Left ventricle myocardium inferior (tissue), 1 donor: ENCODE measurements at regions not wholly inside any gene's neighbourhood (a gene's known extent, or its start where the extent isn't known, plus 50 kb on each side); places are given as distances from the start of the nearest gene placed in this dataset.

Source experiments
- DNase-seq: peaks from one replicate; pipeline ENCODE4 v3.0.0-alpha.2; 2020
- H3K27ac ChIP-seq: fragments of 200-600 bp; replicated peaks from 2 replicates; pipeline ENCODE4 v1.8.0; 2021
- H3K27me3 ChIP-seq: fragments of 200-600 bp; 2 replicates; pipeline ENCODE4 v1.8.0; 2021; ENCODE audit warnings: low read depth
- H3K36me3 ChIP-seq: fragments of 200-600 bp; 2 replicates; pipeline ENCODE4 v1.8.0; 2021
- H3K4me1 ChIP-seq: fragments of 200-600 bp; 2 replicates; pipeline ENCODE4 v1.8.0; 2021
- H3K4me3 ChIP-seq: fragments of 200-600 bp; 2 replicates; pipeline ENCODE4 v1.8.0; 2021; ENCODE audit warnings: mild to moderate bottlenecking, moderate library complexity
- H3K9me3 ChIP-seq: fragments of 200-600 bp; replicated peaks from 2 replicates; pipeline ENCODE4 v1.8.0; 2021
- intact Hi-C: fragments of 100-400 bp; cut with micrococcal nuclease; formaldehyde crosslinking; loops from one replicate; pipeline ENCODE4 v1.11.0; 2022
- TF ChIP-seq, protein P1 (sequence below): fragments of 200-600 bp; IDR thresholded peaks from 2 replicates; pipeline ENCODE4 v1.8.0; 2021; ENCODE audit warnings: antibody characterized with exemption, mild to moderate bottlenecking, borderline replicate concordance
- donor health status: DM: no; HTN: yes; CAD: no; lungs with severe emphysema.

DNA sequence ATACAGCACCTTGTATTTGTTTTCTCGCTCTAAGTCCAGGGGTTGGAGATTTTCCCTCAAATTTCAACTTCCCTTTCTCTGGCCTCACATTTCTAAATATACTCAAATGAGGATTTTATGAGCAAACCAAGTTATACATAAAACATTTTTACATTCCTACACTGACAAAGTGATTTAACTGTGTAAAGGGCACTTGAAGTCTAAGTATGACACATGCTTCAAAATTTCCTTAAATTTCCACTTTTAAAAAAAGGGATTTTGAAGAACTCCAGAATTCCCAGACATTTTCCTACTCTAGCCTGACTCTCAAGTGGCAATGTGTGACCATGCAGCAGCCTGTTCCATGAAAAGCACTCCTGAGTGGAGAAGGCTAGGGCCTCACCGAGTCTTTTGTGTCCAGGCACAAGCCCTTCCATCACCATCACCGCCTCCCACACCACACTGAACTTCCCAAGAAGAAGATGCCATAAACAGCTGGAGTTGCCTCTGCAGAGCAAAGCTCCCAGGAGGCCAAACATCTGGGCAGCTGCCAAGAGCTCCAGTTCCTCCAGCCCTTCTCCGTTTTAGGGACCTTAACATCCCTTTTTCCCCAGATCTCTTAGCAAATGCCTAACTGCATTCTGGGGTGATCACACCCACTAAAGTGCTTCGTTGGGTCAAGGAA is 68.9 kb downstream of the NCR2 start:
- Histone ChIP-seq H3K27ac (no peak overlapping the region), H3K9me3 (peaks cover 13% of the 10 kb centered on the region), H3K27me3 (peaks cover 81% of the 10 kb centered on the region), H3K36me3 (no peaks in the 10 kb centered on the region), H3K4me3 (no peak overlapping the region), H3K4me1 (peaks cover 5% of the 10 kb centered on the region)
- DNase-seq: no peak
- intact Hi-C loops: no loop called here
- TF ChIP-seq, protein P1, sequence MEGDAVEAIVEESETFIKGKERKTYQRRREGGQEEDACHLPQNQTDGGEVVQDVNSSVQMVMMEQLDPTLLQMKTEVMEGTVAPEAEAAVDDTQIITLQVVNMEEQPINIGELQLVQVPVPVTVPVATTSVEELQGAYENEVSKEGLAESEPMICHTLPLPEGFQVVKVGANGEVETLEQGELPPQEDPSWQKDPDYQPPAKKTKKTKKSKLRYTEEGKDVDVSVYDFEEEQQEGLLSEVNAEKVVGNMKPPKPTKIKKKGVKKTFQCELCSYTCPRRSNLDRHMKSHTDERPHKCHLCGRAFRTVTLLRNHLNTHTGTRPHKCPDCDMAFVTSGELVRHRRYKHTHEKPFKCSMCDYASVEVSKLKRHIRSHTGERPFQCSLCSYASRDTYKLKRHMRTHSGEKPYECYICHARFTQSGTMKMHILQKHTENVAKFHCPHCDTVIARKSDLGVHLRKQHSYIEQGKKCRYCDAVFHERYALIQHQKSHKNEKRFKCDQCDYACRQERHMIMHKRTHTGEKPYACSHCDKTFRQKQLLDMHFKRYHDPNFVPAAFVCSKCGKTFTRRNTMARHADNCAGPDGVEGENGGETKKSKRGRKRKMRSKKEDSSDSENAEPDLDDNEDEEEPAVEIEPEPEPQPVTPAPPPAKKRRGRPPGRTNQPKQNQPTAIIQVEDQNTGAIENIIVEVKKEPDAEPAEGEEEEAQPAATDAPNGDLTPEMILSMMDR: no peak

DNA sequence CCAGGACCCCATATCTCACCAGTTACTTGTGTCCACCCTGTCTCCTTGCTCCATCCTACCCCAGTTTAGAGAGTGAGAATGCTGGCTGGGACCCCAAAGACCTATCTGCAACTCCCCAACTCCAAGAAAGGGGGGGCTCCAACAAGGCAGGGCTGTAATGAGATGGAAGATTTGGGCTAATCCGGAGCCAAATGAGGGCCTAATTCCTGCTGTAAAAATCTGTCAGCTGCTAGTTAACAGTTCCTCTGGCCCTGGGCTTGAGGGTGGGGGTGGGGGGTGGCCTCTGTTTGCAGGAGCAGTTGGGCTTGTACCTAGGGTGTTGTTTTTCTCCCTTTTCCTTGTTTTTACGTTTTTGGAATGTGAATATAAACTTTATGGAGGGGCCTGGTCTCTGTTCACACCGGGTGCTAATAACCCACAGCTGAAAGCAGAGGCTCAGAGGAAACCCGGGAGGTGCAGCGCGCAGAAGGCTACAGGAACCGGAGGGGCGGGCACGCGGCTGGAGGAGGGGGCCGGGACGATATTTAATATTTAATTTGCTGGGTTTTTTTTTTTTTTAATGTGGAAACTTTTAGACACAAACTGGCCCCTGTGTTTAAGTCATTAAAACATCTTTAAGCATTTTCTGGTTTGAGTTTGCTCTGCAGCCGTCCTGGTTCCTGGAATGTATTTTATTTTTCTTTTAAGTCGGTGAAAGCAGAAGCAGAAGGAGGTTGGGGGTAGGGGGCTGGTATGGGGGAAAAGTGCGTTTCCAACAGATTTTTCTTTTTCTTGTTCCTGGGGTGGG is 70.7 kb downstream of the NCR2 start:
- TF ChIP-seq, protein P1: no peak
- intact Hi-C loops: no loop called here
- Histone ChIP-seq H3K27me3 (peaks cover 85% of the 10 kb centered on the region), H3K4me1 (peaks cover 5% of the 10 kb centered on the region), H3K36me3 (no peaks in the 10 kb centered on the region), H3K9me3 (peaks cover 10% of the 10 kb centered on the region), H3K27ac (no peak overlapping the region), H3K4me3 (no peak overlapping the region)
- DNase-seq: no peak

DNA sequence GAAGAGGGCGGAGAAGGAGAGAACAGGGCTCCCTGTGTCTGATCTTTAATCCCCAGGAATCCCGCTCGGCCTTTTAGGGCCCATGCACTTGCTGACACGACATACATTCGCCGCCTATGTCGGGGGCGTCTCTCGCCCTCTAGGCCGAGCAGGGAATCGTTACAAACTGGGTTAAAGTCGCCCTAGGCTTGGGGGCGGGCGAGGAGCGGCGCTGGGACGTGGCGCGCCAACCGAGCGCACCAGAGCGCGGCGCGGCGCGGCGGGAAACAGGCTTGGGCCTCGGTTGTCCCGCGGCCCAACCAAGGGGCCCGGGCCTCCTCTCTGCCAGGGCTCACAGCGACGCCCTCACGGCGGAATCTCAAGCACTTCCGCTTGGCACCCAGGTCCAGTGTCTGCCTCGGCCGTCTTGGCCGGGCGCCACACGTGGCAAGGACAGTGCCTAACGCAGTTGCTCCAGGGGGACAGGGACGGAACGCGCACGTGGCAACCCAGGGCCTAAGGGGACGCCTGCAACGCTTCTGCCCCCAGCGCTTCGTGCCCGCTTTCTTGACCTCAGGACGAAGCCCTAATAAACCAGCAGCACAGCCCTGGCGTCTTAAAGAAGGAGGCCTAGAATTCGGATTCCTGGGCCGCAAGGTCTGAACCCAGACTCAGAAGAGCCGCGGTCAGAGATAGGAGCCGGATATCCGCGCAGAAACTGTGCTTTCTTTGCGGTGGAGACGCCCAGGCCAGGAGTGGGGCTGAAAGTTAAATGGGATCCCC is 71.5 kb downstream of the NCR2 start:
- H3K4me1 ChIP-seq: peaks cover 5% of the 10 kb centered on the region
- TF ChIP-seq, protein P1: no peak
- H3K36me3 ChIP-seq: no peaks in the 10 kb centered on the region
- H3K9me3 ChIP-seq: peaks cover 6% of the 10 kb centered on the region
- H3K27ac ChIP-seq: no peak overlapping the region
- DNase-seq: peak; percentile 50
- no peak overlapping the region for H3K4me3 ChIP-seq
- H3K27me3 ChIP-seq: peaks cover 79% of the 10 kb centered on the region
- intact Hi-C loops: no loop called here

DNA sequence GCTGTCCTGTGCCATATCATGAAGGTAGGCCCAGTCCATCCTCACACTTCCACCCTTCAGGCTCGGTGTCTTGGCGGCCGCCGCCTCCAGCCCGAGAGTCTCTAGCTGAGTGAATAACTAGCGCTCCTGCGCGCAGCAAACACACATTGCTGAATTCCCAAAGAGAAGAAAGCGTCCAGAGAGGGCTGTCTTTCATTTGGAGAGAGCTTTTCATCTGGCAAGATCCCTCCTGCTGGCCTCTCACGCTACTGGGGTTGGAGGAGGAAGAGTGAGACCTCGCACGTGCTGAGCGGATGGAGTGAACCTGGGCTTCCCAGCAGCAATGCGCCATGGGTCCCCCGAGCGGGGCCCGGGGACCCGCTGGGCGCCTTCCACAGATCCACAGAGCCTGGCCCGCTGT is 73.2 kb downstream of the NCR2 start:
- intact Hi-C loops: no loop called here
- Histone ChIP-seq H3K4me1 (peaks cover 5% of the 10 kb centered on the region), H3K27ac (no peak overlapping the region), H3K9me3 (peaks cover 6% of the 10 kb centered on the region), H3K27me3 (peaks cover 85% of the 10 kb centered on the region), H3K36me3 (no peaks in the 10 kb centered on the region), H3K4me3 (no peak overlapping the region)
- DNase-seq: no peak
- TF ChIP-seq, protein P1: no peak

DNA sequence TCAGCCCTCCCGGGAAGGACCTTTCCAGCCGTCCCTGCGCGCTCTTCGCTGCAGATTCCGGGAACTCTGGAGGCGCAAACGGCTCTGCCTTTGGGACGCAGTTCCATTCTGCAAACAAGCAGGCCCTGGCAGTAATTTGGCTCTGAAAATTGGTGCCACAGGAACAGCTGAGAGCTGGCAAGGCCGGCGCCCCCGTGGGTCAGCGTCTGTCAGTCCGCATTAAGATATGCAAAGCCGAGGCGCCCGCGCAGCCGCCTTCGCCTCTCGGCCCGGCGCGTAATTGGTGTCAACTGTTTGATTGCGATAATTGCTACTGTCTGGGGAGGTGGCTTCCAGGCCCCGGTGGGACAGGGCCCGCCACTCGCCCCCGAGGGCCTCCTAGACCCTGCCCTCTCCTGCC is 73.6 kb downstream of the NCR2 start:
- H3K36me3 ChIP-seq: no peaks in the 10 kb centered on the region
- H3K9me3 ChIP-seq: peaks cover 6% of the 10 kb centered on the region
- no peak for DNase-seq
- peaks cover 5% of the 10 kb centered on the region for H3K4me1 ChIP-seq
- intact Hi-C loops: no loop called here
- H3K27ac ChIP-seq: no peak overlapping the region
- peaks cover 85% of the 10 kb centered on the region for H3K27me3 ChIP-seq
- H3K4me3 ChIP-seq: no peak overlapping the region
- TF ChIP-seq, protein P1: no peak
